ENCODE measurements at regions not wholly inside any gene's neighbourhood (a gene's known extent, or its start where the extent isn't known, plus 50 kb on each side); places are given as distances from the start of the nearest gene placed in this dataset.

- no peak for DNase-seq (ENCODE audit: low spot score)
Measured at GRCh38 chr13:86201477-86201876, 402.3 kb upstream of the SLITRK6 start.

- no peak for DNase-seq (ENCODE audit: low spot score)
Measured at GRCh38 chr13:86193281-86193680, 394.1 kb upstream of the SLITRK6 start.

- DNase-seq (ENCODE audit: low spot score) = no peak
Measured at GRCh38 chr13:86188170-86188569, 389.0 kb upstream of the SLITRK6 start.

GRCh38 chr13:86185636-86186035, 386.4 kb upstream of the SLITRK6 start:
- DNase-seq (ENCODE audit: low spot score) = no peak

- no peak for DNase-seq (ENCODE audit: low spot score)
Measured at GRCh38 chr13:86185107-86185506, 385.9 kb upstream of the SLITRK6 start.

- DNase-seq (ENCODE audit: low spot score) = no peak
Measured at GRCh38 chr13:86174622-86175021, 375.4 kb upstream of the SLITRK6 start.

- no peak for DNase-seq (ENCODE audit: low spot score)
Measured at GRCh38 chr13:86172961-86173360, 373.7 kb upstream of the SLITRK6 start.

- DNase-seq (ENCODE audit: low spot score) = no peak
Measured at GRCh38 chr13:86161257-86161656, 362.0 kb upstream of the SLITRK6 start.

GRCh38 chr13:86155756-86156155, 356.5 kb upstream of the SLITRK6 start:
- no peak for DNase-seq (ENCODE audit: low spot score)

- no peak for DNase-seq (ENCODE audit: low spot score)
Measured at GRCh38 chr13:86142080-86142479, 342.9 kb upstream of the SLITRK6 start.

GRCh38 chr13:86135856-86136255, 336.6 kb upstream of the SLITRK6 start:
- DNase-seq (ENCODE audit: low spot score) = no peak

GRCh38 chr13:86121881-86122280, 322.7 kb upstream of the SLITRK6 start:
- no peak for DNase-seq (ENCODE audit: low spot score)

- DNase-seq (ENCODE audit: low spot score) = no peak
Measured at GRCh38 chr13:86109107-86109506, 309.9 kb upstream of the SLITRK6 start.

GRCh38 chr13:86108334-86108733, 309.1 kb upstream of the SLITRK6 start:
- DNase-seq (ENCODE audit: low spot score) = no peak

- no peak for DNase-seq (ENCODE audit: low spot score)
Measured at GRCh38 chr13:86098511-86098910, 299.3 kb upstream of the SLITRK6 start.

GRCh38 chr13:86095351-86095750, 296.1 kb upstream of the SLITRK6 start:
- DNase-seq (ENCODE audit: low spot score) = no peak

GRCh38 chr13:86090181-86090580, 291.0 kb upstream of the SLITRK6 start:
- DNase-seq (ENCODE audit: low spot score) = no peak

- no peak for DNase-seq (ENCODE audit: low spot score)
Measured at GRCh38 chr13:86087244-86087643, 288.0 kb upstream of the SLITRK6 start.

- DNase-seq (ENCODE audit: low spot score) = no peak
Measured at GRCh38 chr13:86085890-86086289, 286.7 kb upstream of the SLITRK6 start.

- peak; percentile 20 for DNase-seq (ENCODE audit: low spot score)
Measured at GRCh38 chr13:86082121-86082520, 282.9 kb upstream of the SLITRK6 start.

GRCh38 chr13:86080340-86080995, 281.2 kb upstream of the SLITRK6 start:
- no peak for DNase-seq (ENCODE audit: low spot score)

GRCh38 chr13:86066611-86067365, 267.6 kb upstream of the SLITRK6 start:
- no peak for DNase-seq (ENCODE audit: low spot score)

GRCh38 chr13:86052141-86052540, 252.9 kb upstream of the SLITRK6 start:
- DNase-seq (ENCODE audit: low spot score) = no peak
